Karpas-422 (cell line): ENCODE measurements at regions not wholly inside any gene's neighbourhood (a gene's known extent, or its start where the extent isn't known, plus 50 kb on each side); places are given as distances from the start of the nearest gene placed in this dataset.
"Not testable (repeated sequence)": the region's sequence is repeated elsewhere in the genome, so short reads cannot be mapped to it uniquely, and the experiment has no call there.

Experiments used
- DNase-seq: peaks from one replicate; pipeline ENCODE4 v3.0.0-alpha.2; 2015
- H2AFZ ChIP-seq: fragments of 200-600 bp; sonication (generic); 2 replicates; pipeline ENCODE4 v1.6.1; 2014; ENCODE audit warnings: antibody characterized with exemption, low read length, mixed read lengths
- H3K27ac ChIP-seq: fragments of 200-600 bp; sonication (generic); 2 replicates; pipeline ENCODE4 v1.5.1; 2014; ENCODE audit warnings: mild to moderate bottlenecking, low read length, moderate library complexity
- H3K27me3 ChIP-seq: fragments of 200-600 bp; sonication (generic); 2 replicates; pipeline ENCODE4 v1.6.1; 2014; ENCODE audit warnings: low read length, mixed read lengths
- H3K36me3 ChIP-seq: fragments of 200-600 bp; sonication (generic); 2 replicates; pipeline ENCODE4 v1.6.1; 2014; ENCODE audit warnings: low read length, mixed read lengths; ENCODE audit not compliant: insufficient read depth
- H3K4me1 ChIP-seq: fragments of 200-600 bp; sonication (generic); 2 replicates; pipeline ENCODE4 v1.6.1; 2014; ENCODE audit warnings: mild to moderate bottlenecking, low read length, mixed read lengths
- H3K4me2 ChIP-seq: fragments of 200-600 bp; sonication (generic); 2 replicates; pipeline ENCODE4 v1.6.1; 2014; ENCODE audit warnings: low read length, low read depth, mild to moderate bottlenecking; ENCODE audit not compliant: poor library complexity, severe bottlenecking
- H3K4me3 ChIP-seq: fragments of 200-600 bp; sonication (generic); 2 replicates; pipeline ENCODE4 v1.5.1; 2014; ENCODE audit warnings: mild to moderate bottlenecking, antibody characterized with exemption, low read length, mixed read lengths
- H3K79me2 ChIP-seq: fragments of 200-600 bp; sonication (generic); 2 replicates; pipeline ENCODE4 v1.6.1; 2014; ENCODE audit warnings: mild to moderate bottlenecking, low read length, mixed read lengths
- H3K9ac ChIP-seq: fragments of 200-600 bp; sonication (generic); 2 replicates; pipeline ENCODE4 v1.6.0; 2014; ENCODE audit warnings: low read length
- H3K9me2 ChIP-seq: fragments of 200-600 bp; sonication (generic), shearing (Covaris generic); replicated peaks from 2 replicates; pipeline ENCODE4 v1.6.0; 2014; ENCODE audit warnings: mild to moderate bottlenecking, low read length, moderate library complexity; ENCODE audit not compliant: insufficient read depth
- H3K9me3 ChIP-seq: fragments of 300-700, 200-600 bp; sonication (generic); 2 replicates; pipeline ENCODE4 v1.6.1; 2014; ENCODE audit warnings: low read length, mixed read lengths
- H4K20me1 ChIP-seq: fragments of 200-600 bp; sonication (generic); 2 replicates; pipeline ENCODE4 v1.6.1; 2014; ENCODE audit warnings: mild to moderate bottlenecking, antibody characterized with exemption, low read length, low read depth; ENCODE audit not compliant: insufficient read depth

GRCh38 chr10:78211561-78212051 lies 177.9 kb downstream of the RPS24 start:
- no peaks in the 10 kb centered on the region for H3K9me2 ChIP-seq
- H3K79me2 ChIP-seq: no peaks in the 10 kb centered on the region
- peaks cover 35% of the 10 kb centered on the region for H3K4me1 ChIP-seq
- no peak overlapping the region for H3K9ac ChIP-seq
- H3K4me2 ChIP-seq: no peak overlapping the region
- no peaks in the 10 kb centered on the region for H4K20me1 ChIP-seq
- no peaks in the 10 kb centered on the region for H3K27me3 ChIP-seq
- no peaks in the 10 kb centered on the region for H3K9me3 ChIP-seq
- DNase-seq: peak; percentile 54
- no peak overlapping the region for H3K4me3 ChIP-seq
- H2AFZ ChIP-seq: no peak overlapping the region
- H3K36me3 ChIP-seq: no peaks in the 10 kb centered on the region
- H3K27ac ChIP-seq: no peak overlapping the region

GRCh38 chr10:78212060-78212785 lies 178.6 kb downstream of the RPS24 start:
- H3K4me3 ChIP-seq: no peak overlapping the region
- no peaks in the 10 kb centered on the region for H3K9me3 ChIP-seq
- no peaks in the 10 kb centered on the region for H4K20me1 ChIP-seq
- no peak overlapping the region for H2AFZ ChIP-seq
- H3K4me1 ChIP-seq: peaks cover 35% of the 10 kb centered on the region
- no peak overlapping the region for H3K27ac ChIP-seq
- no peaks in the 10 kb centered on the region for H3K9me2 ChIP-seq
- no peak for DNase-seq
- no peak overlapping the region for H3K9ac ChIP-seq
- H3K36me3 ChIP-seq: no peaks in the 10 kb centered on the region
- H3K4me2 ChIP-seq: no peak overlapping the region
- H3K27me3 ChIP-seq: no peaks in the 10 kb centered on the region
- H3K79me2 ChIP-seq: no peaks in the 10 kb centered on the region

GRCh38 chr10:78212786-78213175 lies 179.1 kb downstream of the RPS24 start:
- Histone ChIP-seq H2AFZ (no peak overlapping the region), H4K20me1 (no peaks in the 10 kb centered on the region), H3K4me3 (no peak overlapping the region), H3K27me3 (no peaks in the 10 kb centered on the region), H3K9me2 (no peaks in the 10 kb centered on the region), H3K9me3 (no peaks in the 10 kb centered on the region), H3K4me2 (no peak overlapping the region), H3K9ac (no peak overlapping the region), H3K27ac (no peak overlapping the region), H3K79me2 (no peaks in the 10 kb centered on the region), H3K4me1 (peaks cover 34% of the 10 kb centered on the region), H3K36me3 (no peaks in the 10 kb centered on the region)
- no peak for DNase-seq

GRCh38 chr10:78214955-78215354 lies 181.3 kb downstream of the RPS24 start:
- peaks cover 21% of the 10 kb centered on the region for H3K4me1 ChIP-seq
- H3K9ac ChIP-seq: no peak overlapping the region
- H3K79me2 ChIP-seq: no peaks in the 10 kb centered on the region
- DNase-seq: no peak
- no peaks in the 10 kb centered on the region for H3K36me3 ChIP-seq
- no peaks in the 10 kb centered on the region for H4K20me1 ChIP-seq
- no peak overlapping the region for H3K4me3 ChIP-seq
- no peaks in the 10 kb centered on the region for H3K27me3 ChIP-seq
- no peaks in the 10 kb centered on the region for H3K9me3 ChIP-seq
- no peak overlapping the region for H3K4me2 ChIP-seq
- no peaks in the 10 kb centered on the region for H3K9me2 ChIP-seq
- H3K27ac ChIP-seq: no peak overlapping the region
- H2AFZ ChIP-seq: no peak overlapping the region

GRCh38 chr10:78215645-78216044 lies 182.0 kb downstream of the RPS24 start:
- Histone ChIP-seq H3K4me3 (no peak overlapping the region), H3K9me2 (no peaks in the 10 kb centered on the region), H3K79me2 (no peaks in the 10 kb centered on the region), H3K27ac (no peak overlapping the region), H3K9me3 (no peaks in the 10 kb centered on the region), H3K4me2 (no peak overlapping the region), H2AFZ (no peak overlapping the region), H4K20me1 (no peaks in the 10 kb centered on the region), H3K36me3 (no peaks in the 10 kb centered on the region), H3K27me3 (no peaks in the 10 kb centered on the region), H3K4me1 (peaks cover 14% of the 10 kb centered on the region), H3K9ac (no peak overlapping the region)
- DNase-seq: no peak

GRCh38 chr10:78217336-78217735 lies 183.7 kb downstream of the RPS24 start:
- Histone ChIP-seq H3K4me1 (peaks cover 6% of the 10 kb centered on the region), H3K36me3 (no peaks in the 10 kb centered on the region), H3K4me3 (no peak overlapping the region), H3K79me2 (no peaks in the 10 kb centered on the region), H3K27ac (no peak overlapping the region), H3K9me3 (no peaks in the 10 kb centered on the region), H3K9me2 (no peaks in the 10 kb centered on the region), H2AFZ (no peak overlapping the region), H3K4me2 (no peak overlapping the region), H3K9ac (no peak overlapping the region), H4K20me1 (no peaks in the 10 kb centered on the region), H3K27me3 (no peaks in the 10 kb centered on the region)
- no peak for DNase-seq

GRCh38 chr10:78218798-78219490 lies 185.3 kb downstream of the RPS24 start:
- DNase-seq: no peak
- Histone ChIP-seq H2AFZ (no peak overlapping the region), H3K9me3 (no peaks in the 10 kb centered on the region), H3K4me2 (no peak overlapping the region), H4K20me1 (no peaks in the 10 kb centered on the region), H3K27me3 (no peaks in the 10 kb centered on the region), H3K27ac (no peak overlapping the region), H3K9me2 (no peaks in the 10 kb centered on the region), H3K4me3 (no peak overlapping the region), H3K4me1 (peaks cover 6% of the 10 kb centered on the region), H3K36me3 (no peaks in the 10 kb centered on the region), H3K79me2 (no peaks in the 10 kb centered on the region), H3K9ac (no peak overlapping the region)

- not testable (repeated sequence) for H3K27ac ChIP-seq, H3K36me3 ChIP-seq, H3K9ac ChIP-seq, H2AFZ ChIP-seq, H4K20me1 ChIP-seq, H3K79me2 ChIP-seq, H3K27me3 ChIP-seq, H3K4me3 ChIP-seq, H3K4me1 ChIP-seq, DNase-seq, H3K4me2 ChIP-seq, H3K9me2 ChIP-seq, H3K9me3 ChIP-seq
These were observed 185.9 kb downstream of the RPS24 start for GRCh38 chr10:78219568-78219967.
